Keratinocyte (primary cell): ENCODE measurements at regions not wholly inside any gene's neighbourhood (a gene's known extent, or its start where the extent isn't known, plus 50 kb on each side); places are given as distances from the start of the nearest gene placed in this dataset.
"Not testable (repeated sequence)": the region's sequence is repeated elsewhere in the genome, so short reads cannot be mapped to it uniquely, and the experiment has no call there.

Experiments
- EZH2 ChIP-seq: IDR thresholded peaks from one replicate; pipeline ENCODE4 v1.6.1; 2012; ENCODE audit warnings: inconsistent platforms, mild to moderate bottlenecking, low read length, moderate library complexity
- TF ChIP-seq, protein P1 (sequence below), 3 experiments: IDR thresholded peaks in 1 of 3; conservative IDR thresholded peaks in 1 of 3; optimal IDR thresholded peaks in 1 of 3; 2 replicates in 2 of 3; 3 replicates in 1 of 3; pipeline versions ENCODE3 to v1.5.1; 2011; ENCODE audit warnings: low read length in 3 of 3, mild to moderate bottlenecking in 3 of 3, moderate library complexity in 2 of 3, control low read depth in 1 of 3, inconsistent platforms in 1 of 3; ENCODE audit not compliant: insufficient read depth in 2 of 3; ENCODE audit errors: extremely low read depth in 1 of 3

DNA sequence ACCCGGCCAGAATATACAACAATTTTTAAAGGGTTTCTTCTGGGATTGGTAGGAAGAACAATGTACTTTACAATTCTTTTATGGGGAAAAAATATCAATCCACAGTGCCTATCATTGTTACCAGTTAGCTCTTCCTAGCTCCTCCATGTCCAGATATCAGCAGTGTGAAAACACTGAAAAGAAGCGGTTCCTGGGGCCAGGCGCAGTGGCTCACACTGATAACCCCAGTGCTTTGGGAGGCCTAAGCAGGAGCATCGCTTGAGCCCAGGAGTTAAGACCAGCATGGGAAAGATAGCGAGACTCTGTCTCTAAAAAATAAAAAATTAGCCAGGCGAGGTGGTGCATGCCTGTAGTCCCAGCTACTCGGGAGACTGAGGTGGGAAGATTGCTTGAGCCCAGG lies 114.5 kb upstream of the VOPP1 start:
- TF ChIP-seq, protein P1, sequence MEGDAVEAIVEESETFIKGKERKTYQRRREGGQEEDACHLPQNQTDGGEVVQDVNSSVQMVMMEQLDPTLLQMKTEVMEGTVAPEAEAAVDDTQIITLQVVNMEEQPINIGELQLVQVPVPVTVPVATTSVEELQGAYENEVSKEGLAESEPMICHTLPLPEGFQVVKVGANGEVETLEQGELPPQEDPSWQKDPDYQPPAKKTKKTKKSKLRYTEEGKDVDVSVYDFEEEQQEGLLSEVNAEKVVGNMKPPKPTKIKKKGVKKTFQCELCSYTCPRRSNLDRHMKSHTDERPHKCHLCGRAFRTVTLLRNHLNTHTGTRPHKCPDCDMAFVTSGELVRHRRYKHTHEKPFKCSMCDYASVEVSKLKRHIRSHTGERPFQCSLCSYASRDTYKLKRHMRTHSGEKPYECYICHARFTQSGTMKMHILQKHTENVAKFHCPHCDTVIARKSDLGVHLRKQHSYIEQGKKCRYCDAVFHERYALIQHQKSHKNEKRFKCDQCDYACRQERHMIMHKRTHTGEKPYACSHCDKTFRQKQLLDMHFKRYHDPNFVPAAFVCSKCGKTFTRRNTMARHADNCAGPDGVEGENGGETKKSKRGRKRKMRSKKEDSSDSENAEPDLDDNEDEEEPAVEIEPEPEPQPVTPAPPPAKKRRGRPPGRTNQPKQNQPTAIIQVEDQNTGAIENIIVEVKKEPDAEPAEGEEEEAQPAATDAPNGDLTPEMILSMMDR (optimal IDR thresholded peaks at IDR 0.05 in 1 of 3, IDR thresholded peaks at IDR 0.05 in 1 of 3, conservative IDR thresholded peaks at IDR 0.05 in 1 of 3; ENCODE audit: extremely low read depth in 1 of 3, insufficient read depth in 2 of 3, low read length in 3 of 3), result not testable (repeated sequence)
- TF ChIP-seq EZH2, result not testable (repeated sequence)
